ENCODE measurements at regions not wholly inside any gene's neighbourhood (a gene's known extent, or its start where the extent isn't known, plus 50 kb on each side); places are given as distances from the start of the nearest gene placed in this dataset.

- FAIRE-seq (no peak), DNase-seq (no peak)
- intact Hi-C loops (cut with DNase I) = no loop called here
- no peak for TF ChIP-seq CTCF (IDR thresholded peaks at IDR 0.05; ENCODE audit: borderline replicate concordance, extremely low read depth, insufficient read depth)
- Histone ChIP-seq H3K36me3 (ENCODE audit: control insufficient read depth in 2 of 3, insufficient read depth in 3 of 3, low read length in 3 of 3) (no peaks in the 10 kb centered on the region), H3K4me1 (ENCODE audit: control insufficient read depth in 2 of 3, insufficient read depth in 2 of 3, low read depth in 1 of 3, low read length in 3 of 3) (no peaks in the 10 kb centered on the region), H3K4me3 (ENCODE audit: low read length in 3 of 3) (no peak overlapping the region), H3K9ac (ENCODE audit: low read length in 3 of 3) (no peak overlapping the region), H3K27ac (ENCODE audit: low read depth in 2 of 2, low read length in 2 of 2) (no peak overlapping the region), H3K9me3 (ENCODE audit: control insufficient read depth in 2 of 3, insufficient read depth in 1 of 3, low read length in 3 of 3) (no peaks in the 10 kb centered on the region), H3K27me3 (ENCODE audit: control insufficient read depth, insufficient read depth, low read length) (no peaks in the 10 kb centered on the region)
Observed at GRCh38 chr12:17076028-17076744, 470.2 kb upstream of the LMO3 start.

- H3K4me3 ChIP-seq (ENCODE audit: low read length in 3 of 3) = no peak overlapping the region
- FAIRE-seq = no peak
- no peaks in the 10 kb centered on the region for H3K36me3 ChIP-seq (ENCODE audit: control insufficient read depth in 2 of 3, insufficient read depth in 3 of 3, low read length in 3 of 3)
- no peak for DNase-seq
- H3K4me1 ChIP-seq (ENCODE audit: control insufficient read depth in 2 of 3, insufficient read depth in 2 of 3, low read depth in 1 of 3, low read length in 3 of 3) = no peaks in the 10 kb centered on the region
- intact Hi-C loops (cut with DNase I) = no loop called here
- H3K9me3 ChIP-seq (ENCODE audit: control insufficient read depth in 2 of 3, insufficient read depth in 1 of 3, low read length in 3 of 3) = no peaks in the 10 kb centered on the region
- H3K9ac ChIP-seq (ENCODE audit: low read length in 3 of 3) = no peak overlapping the region
- no peak for TF ChIP-seq CTCF (IDR thresholded peaks at IDR 0.05; ENCODE audit: borderline replicate concordance, extremely low read depth, insufficient read depth)
- H3K27ac ChIP-seq (ENCODE audit: low read depth in 2 of 2, low read length in 2 of 2) = no peak overlapping the region
- H3K27me3 ChIP-seq (ENCODE audit: control insufficient read depth, insufficient read depth, low read length) = no peaks in the 10 kb centered on the region
Observed at GRCh38 chr12:17064834-17065233, 458.9 kb upstream of the LMO3 start.

GRCh38 chr12:17062267-17063036, 456.5 kb upstream of the LMO3 start:
- no peak for DNase-seq
- TF ChIP-seq CTCF (IDR thresholded peaks at IDR 0.05; ENCODE audit: borderline replicate concordance, extremely low read depth, insufficient read depth) = no peak
- Histone ChIP-seq H3K9ac (ENCODE audit: low read length in 3 of 3) (no peak overlapping the region), H3K4me1 (ENCODE audit: control insufficient read depth in 2 of 3, insufficient read depth in 2 of 3, low read depth in 1 of 3, low read length in 3 of 3) (no peaks in the 10 kb centered on the region), H3K36me3 (ENCODE audit: control insufficient read depth in 2 of 3, insufficient read depth in 3 of 3, low read length in 3 of 3) (no peaks in the 10 kb centered on the region), H3K27me3 (ENCODE audit: control insufficient read depth, insufficient read depth, low read length) (no peaks in the 10 kb centered on the region), H3K9me3 (ENCODE audit: control insufficient read depth in 2 of 3, insufficient read depth in 1 of 3, low read length in 3 of 3) (no peaks in the 10 kb centered on the region), H3K4me3 (ENCODE audit: low read length in 3 of 3) (no peak overlapping the region), H3K27ac (ENCODE audit: low read depth in 2 of 2, low read length in 2 of 2) (no peak overlapping the region)
- FAIRE-seq = no peak
- intact Hi-C loops (cut with DNase I) = no loop called here

Measured in kidney (tissue), 13 donors.